ENCODE measurements at regions not wholly inside any gene's neighbourhood (a gene's known extent, or its start where the extent isn't known, plus 50 kb on each side); places are given as distances from the start of the nearest gene placed in this dataset.

- TF ChIP-seq NR3C1 (IDR thresholded peaks at IDR 0.05) (no peak), ZSCAN20 (CRISPR knock-in tag; IDR thresholded peaks at IDR 0.05) (no peak), CTCF (IDR thresholded peaks at IDR 0.05) (no peak), HDAC2 (IDR thresholded peaks at IDR 0.05) (no peak), POLR2A (IDR thresholded peaks at IDR 0.05; ENCODE audit: low read length) (no peak), FOSL2 (IDR thresholded peaks at IDR 0.05) (no peak), FOSL2 (CRISPR knock-in tag; IDR thresholded peaks at IDR 0.05) (no peak), RAD21 (conservative IDR thresholded peaks at IDR 0.05 in 1 of 2, IDR thresholded peaks at IDR 0.05 in 1 of 2) (no peak), EP300 (IDR thresholded peaks at IDR 0.05) (no peak)
These were observed 137.2 kb upstream of the E2F7 start for GRCh38 chr12:77202457-77203060.

All from A549 (cell line).